Panc1 (cell line): ENCODE measurements at regions not wholly inside any gene's neighbourhood (a gene's known extent, or its start where the extent isn't known, plus 50 kb on each side); places are given as distances from the start of the nearest gene placed in this dataset.

ENCODE experiments used
- ATAC-seq: fragments of 200-7000 bp; cut with Tn5 transposase; 2 replicates; pipeline ENCODE4 v1.9.1; 2020; ENCODE audit warnings: mild to moderate bottlenecking, moderate library complexity
- BruUV-seq: library from RNA; stranded (reverse); fragments of 400-500 nt; replicated peaks from 2 replicates; lab custom pipeline; 2021; lab: Mats Ljungman, UMichigan
- CTCF ChIA-PET: fragments of 300-600 bp; sonication (Branson Sonifier 250); formaldehyde crosslinking; loops from one replicate; lab custom pipeline; 2022; ENCODE audit warnings: antibody characterized with exemption; lab: Charles Lee
- POLR2A ChIA-PET: fragments of 300-600 bp; sonication (Branson Sonifier 250); formaldehyde crosslinking; loops from one replicate; lab custom pipeline; 2022; ENCODE audit warnings: antibody characterized with exemption; lab: Charles Lee
- DNase-seq: peaks from one replicate; pipeline ENCODE4 v3.0.0-alpha.2; 2010; ENCODE audit warnings: low read depth, low spot score
- H3K27ac ChIP-seq: 2 replicates; pipeline ENCODE4 v1.5.1; 2011; ENCODE audit warnings: mild to moderate bottlenecking, low read length, inconsistent platforms
- H3K27me3 ChIP-seq: fragments of 200-500 bp; sonication (Bioruptor generic); 2 replicates; pipeline ENCODE4 v1.6.0; 2014; ENCODE audit warnings: low read length, inconsistent platforms; ENCODE audit not compliant: control insufficient read depth, insufficient read depth
- H3K36me3 ChIP-seq: fragments of 200-500 bp; sonication (Bioruptor generic); 2 replicates; pipeline ENCODE4 v1.5.1; 2014; ENCODE audit warnings: inconsistent platforms, mild to moderate bottlenecking, low read length, moderate library complexity; ENCODE audit not compliant: control insufficient read depth, insufficient read depth
- H3K4me1 ChIP-seq: 2 replicates; pipeline ENCODE4 v1.5.1; 2011; ENCODE audit warnings: inconsistent platforms, mild to moderate bottlenecking, low read length, moderate library complexity; ENCODE audit not compliant: control insufficient read depth, insufficient read depth
- H3K4me3 ChIP-seq, 2 experiments: 2 replicates each; pipeline ENCODE4 v1.5.1; 2011 to 2012; ENCODE audit warnings: low read depth in 2 of 2, low read length in 2 of 2, mild to moderate bottlenecking in 2 of 2, inconsistent platforms in 1 of 2, moderate library complexity in 1 of 2
- H3K9me3 ChIP-seq: fragments of 200-500 bp; sonication (Bioruptor generic); 2 replicates; pipeline ENCODE4 v1.5.1; 2014; ENCODE audit warnings: low read depth, mild to moderate bottlenecking, inconsistent platforms, low read length, moderate library complexity; ENCODE audit not compliant: control insufficient read depth, insufficient read depth
- POLR2AphosphoS5 ChIP-seq: IDR thresholded peaks from 2 replicates; pipeline ENCODE4 v1.6.1; 2012; ENCODE audit warnings: mild to moderate bottlenecking, low read depth, low read length, moderate library complexity
- SIN3A ChIP-seq: IDR thresholded peaks from 2 replicates; pipeline ENCODE4 v1.6.1; 2012; ENCODE audit warnings: low read depth, mild to moderate bottlenecking, low read length, moderate library complexity, borderline replicate concordance; ENCODE audit not compliant: insufficient read depth
- TCF7L2 ChIP-seq: IDR thresholded peaks from 2 replicates; pipeline ENCODE4 v1.6.1; 2011; ENCODE audit warnings: mild to moderate bottlenecking, low read depth, low read length, inconsistent platforms
- in situ Hi-C: cut with HindIII; loops from 2 replicates; pipeline ENCODE4 v1.10.0; 2016; ENCODE audit warnings: low sequenced_read_pairs, low pct_unique_long_range_greater_than_20kb
- intact Hi-C: fragments of 100-400 bp; cut with micrococcal nuclease; formaldehyde crosslinking; loops from one replicate; pipeline ENCODE4 v1.10.0; 2022; ENCODE audit not compliant: unreplicated experiment
- TF ChIP-seq, protein P1 (sequence below), 2 experiments: IDR thresholded peaks; 2 replicates each; pipeline ENCODE4 v1.6.1; 2011 to 2012; ENCODE audit warnings: low read depth in 2 of 2, control low read depth in 1 of 2, low read length in 1 of 2, mild to moderate bottlenecking in 1 of 2, moderate library complexity in 1 of 2; ENCODE audit not compliant: insufficient read depth in 1 of 2
- TF ChIP-seq, protein P2 (sequence below): fragments of 450-650 bp; IDR thresholded peaks from 2 replicates; pipeline ENCODE4 v1.5.1; 2017; ENCODE audit warnings: mild to moderate bottlenecking

DNA sequence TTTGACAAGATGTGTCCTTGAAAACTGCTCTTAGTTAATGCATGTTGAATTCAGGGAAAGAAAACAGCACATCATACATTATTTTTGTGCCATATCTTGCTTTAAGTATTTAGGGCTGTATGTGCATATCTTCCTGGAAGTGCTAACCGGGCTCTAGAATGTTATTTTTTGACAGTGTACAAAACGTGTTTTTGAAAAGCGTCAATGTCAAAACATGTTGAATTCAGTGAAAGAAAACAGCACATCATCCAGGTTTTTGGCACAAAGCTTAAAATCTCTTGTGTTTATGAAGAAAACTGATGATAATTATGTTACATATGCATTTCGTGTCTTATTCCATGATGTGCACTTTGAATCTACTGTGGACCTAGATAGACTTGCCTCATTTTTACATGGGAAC, 82.7 kb downstream of the ASCL4 start:
- no peak for DNase-seq
- BruUV-seq = no TSS peak
- ATAC-seq = no peak
- H3K27ac ChIP-seq = no peak overlapping the region
- H3K4me1 ChIP-seq = no peaks in the 10 kb centered on the region
- no peaks in the 10 kb centered on the region for H3K36me3 ChIP-seq
- peaks cover 32% of the 10 kb centered on the region for H3K27me3 ChIP-seq
- no peak overlapping the region for H3K4me3 ChIP-seq
- ChIA-PET POLR2A (no interaction called here), CTCF (no interaction called here)
- H3K9me3 ChIP-seq = no peaks in the 10 kb centered on the region
- in situ Hi-C loops (loop anchor here (25.0 kb wide), 1 partner anchor 95 kb away; the partner anchor contains the start of genes ASCL4 and PRDM4), intact Hi-C loops (no loop called here)
- TF ChIP-seq TCF7L2 = no peak
- no peak for TF ChIP-seq POLR2AphosphoS5
- no peak for TF ChIP-seq SIN3A
- TF ChIP-seq, protein P1, sequence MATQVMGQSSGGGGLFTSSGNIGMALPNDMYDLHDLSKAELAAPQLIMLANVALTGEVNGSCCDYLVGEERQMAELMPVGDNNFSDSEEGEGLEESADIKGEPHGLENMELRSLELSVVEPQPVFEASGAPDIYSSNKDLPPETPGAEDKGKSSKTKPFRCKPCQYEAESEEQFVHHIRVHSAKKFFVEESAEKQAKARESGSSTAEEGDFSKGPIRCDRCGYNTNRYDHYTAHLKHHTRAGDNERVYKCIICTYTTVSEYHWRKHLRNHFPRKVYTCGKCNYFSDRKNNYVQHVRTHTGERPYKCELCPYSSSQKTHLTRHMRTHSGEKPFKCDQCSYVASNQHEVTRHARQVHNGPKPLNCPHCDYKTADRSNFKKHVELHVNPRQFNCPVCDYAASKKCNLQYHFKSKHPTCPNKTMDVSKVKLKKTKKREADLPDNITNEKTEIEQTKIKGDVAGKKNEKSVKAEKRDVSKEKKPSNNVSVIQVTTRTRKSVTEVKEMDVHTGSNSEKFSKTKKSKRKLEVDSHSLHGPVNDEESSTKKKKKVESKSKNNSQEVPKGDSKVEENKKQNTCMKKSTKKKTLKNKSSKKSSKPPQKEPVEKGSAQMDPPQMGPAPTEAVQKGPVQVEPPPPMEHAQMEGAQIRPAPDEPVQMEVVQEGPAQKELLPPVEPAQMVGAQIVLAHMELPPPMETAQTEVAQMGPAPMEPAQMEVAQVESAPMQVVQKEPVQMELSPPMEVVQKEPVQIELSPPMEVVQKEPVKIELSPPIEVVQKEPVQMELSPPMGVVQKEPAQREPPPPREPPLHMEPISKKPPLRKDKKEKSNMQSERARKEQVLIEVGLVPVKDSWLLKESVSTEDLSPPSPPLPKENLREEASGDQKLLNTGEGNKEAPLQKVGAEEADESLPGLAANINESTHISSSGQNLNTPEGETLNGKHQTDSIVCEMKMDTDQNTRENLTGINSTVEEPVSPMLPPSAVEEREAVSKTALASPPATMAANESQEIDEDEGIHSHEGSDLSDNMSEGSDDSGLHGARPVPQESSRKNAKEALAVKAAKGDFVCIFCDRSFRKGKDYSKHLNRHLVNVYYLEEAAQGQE (IDR thresholded peaks at IDR 0.05; ENCODE audit: insufficient read depth in 1 of 2, low read depth in 2 of 2, low read length in 1 of 2) = no peak
- TF ChIP-seq, protein P2, sequence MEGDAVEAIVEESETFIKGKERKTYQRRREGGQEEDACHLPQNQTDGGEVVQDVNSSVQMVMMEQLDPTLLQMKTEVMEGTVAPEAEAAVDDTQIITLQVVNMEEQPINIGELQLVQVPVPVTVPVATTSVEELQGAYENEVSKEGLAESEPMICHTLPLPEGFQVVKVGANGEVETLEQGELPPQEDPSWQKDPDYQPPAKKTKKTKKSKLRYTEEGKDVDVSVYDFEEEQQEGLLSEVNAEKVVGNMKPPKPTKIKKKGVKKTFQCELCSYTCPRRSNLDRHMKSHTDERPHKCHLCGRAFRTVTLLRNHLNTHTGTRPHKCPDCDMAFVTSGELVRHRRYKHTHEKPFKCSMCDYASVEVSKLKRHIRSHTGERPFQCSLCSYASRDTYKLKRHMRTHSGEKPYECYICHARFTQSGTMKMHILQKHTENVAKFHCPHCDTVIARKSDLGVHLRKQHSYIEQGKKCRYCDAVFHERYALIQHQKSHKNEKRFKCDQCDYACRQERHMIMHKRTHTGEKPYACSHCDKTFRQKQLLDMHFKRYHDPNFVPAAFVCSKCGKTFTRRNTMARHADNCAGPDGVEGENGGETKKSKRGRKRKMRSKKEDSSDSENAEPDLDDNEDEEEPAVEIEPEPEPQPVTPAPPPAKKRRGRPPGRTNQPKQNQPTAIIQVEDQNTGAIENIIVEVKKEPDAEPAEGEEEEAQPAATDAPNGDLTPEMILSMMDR = no peak

DNA sequence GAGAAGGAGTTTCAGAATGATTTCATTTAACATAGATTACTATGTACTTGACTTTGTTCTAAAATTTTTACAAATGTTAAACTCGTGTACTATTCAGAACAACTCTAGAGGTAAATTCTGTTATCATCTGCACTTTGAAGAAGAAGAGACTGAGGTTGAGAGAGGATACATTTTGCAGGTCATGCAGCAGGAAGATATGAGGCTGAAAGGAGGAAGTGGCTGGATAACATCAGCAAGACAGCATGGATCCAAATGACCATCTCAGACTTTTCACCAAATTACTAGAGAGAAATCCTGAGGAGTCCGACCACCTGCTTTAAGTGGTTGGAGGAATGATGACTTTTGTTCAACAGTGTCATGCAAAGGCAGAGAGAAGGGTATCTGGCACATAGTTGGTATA, 84.9 kb downstream of the ASCL4 start:
- Histone ChIP-seq H3K36me3 (no peaks in the 10 kb centered on the region), H3K27ac (no peak overlapping the region), H3K27me3 (peaks cover 23% of the 10 kb centered on the region), H3K4me3 (no peak overlapping the region), H3K9me3 (no peaks in the 10 kb centered on the region), H3K4me1 (no peaks in the 10 kb centered on the region)
- intact Hi-C loops = no loop called here
- no peak for ATAC-seq
- TF ChIP-seq, protein P2 = no peak
- TF ChIP-seq POLR2AphosphoS5 (no peak), TCF7L2 (no peak), SIN3A (no peak)
- TF ChIP-seq, protein P1 (IDR thresholded peaks at IDR 0.05; ENCODE audit: insufficient read depth in 1 of 2, low read depth in 2 of 2, low read length in 1 of 2) = no peak
- in situ Hi-C loops = loop anchor here (25.0 kb wide), 1 partner anchor 97 kb away; the partner anchor contains the start of genes ASCL4 and PRDM4
- no peak for DNase-seq
- POLR2A ChIA-PET = no interaction called here
- BruUV-seq = no TSS peak
- CTCF ChIA-PET = no interaction called here
